HG03565 (cell line): ENCODE measurements at regions not wholly inside any gene's neighbourhood (a gene's known extent, or its start where the extent isn't known, plus 50 kb on each side); places are given as distances from the start of the nearest gene placed in this dataset.

Experiments
- ATAC-seq: cut with Tn5 transposase; IDR thresholded peaks from one replicate; pipeline ENCODE4 v1.9.1; 2021; ENCODE audit warnings: mild to moderate bottlenecking, moderate library complexity; ENCODE audit not compliant: unreplicated experiment

DNA sequence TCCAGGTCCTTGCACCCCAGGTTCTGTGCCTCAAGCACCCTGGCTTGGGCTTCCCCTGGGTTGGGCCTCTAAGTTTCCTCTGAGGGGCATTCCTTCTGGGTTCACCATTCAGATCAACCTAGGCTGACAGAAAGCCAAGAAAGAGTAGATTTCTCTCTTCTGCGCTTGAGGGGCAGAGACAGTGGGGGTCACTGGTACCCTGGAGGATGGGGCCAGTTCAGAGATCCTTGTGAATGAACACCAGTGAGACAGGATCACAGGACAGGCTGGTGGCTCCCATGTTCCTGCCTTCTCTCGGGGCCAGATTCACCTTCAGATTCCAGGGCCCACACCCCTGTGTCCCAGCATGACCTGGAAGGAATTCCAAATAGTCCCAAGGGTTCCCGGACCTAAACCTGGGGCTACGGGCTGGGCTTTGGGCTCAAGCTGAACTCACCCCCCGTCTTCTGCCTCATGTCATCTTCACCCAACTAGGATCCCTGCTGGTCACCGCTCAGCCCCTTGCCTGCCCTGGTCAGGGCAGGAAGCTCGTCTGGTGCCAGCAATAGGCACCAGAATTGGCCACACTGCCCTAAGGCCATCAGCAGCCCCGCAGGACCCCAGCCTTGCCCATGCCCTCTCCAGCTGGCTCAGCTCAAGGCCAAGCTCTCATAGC lies 91.8 kb upstream of the MVB12B start:
- no peak for ATAC-seq

DNA sequence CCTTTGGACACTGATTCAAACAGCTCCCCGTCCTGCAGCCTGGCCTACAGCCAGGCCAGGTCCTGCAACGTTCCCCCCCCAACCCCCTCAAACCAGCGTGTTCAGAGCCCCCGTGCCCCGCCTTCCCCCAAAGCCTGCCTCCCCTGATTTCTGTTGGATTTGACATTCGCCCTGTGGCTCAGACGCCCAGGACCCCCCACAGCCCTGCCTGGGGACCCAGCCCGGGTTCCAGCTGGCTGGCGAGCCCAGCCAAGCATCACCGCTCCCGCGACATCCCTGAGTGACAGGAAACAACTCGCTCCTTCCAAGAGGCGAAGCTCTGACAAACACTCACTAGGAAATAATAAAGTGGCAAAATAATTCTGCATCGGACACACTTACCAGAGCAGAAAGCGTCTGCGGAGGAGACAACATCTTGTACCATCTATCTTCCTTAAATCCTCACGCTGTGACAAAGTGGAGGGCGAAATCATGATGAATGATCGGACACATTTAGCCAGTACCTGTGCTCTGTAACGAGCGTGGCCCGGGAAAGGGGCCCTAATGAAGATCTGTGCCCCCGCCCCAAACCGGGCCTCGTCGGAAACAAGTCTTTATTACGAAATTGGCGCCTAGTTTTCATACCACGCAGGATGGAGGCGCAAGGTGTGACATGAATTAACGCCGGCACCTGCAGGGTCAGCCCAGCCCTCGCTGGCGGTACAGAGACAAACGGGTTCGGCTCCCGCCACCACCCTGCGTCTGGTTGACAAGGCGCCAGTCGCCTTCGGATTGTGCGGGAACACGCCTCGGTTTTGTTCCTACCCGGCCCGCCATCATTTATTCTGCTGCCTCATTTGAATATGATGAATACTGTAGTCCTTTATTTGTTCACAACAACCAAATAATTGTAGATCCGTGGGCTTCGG lies 91.0 kb upstream of the MVB12B start:
- no peak for ATAC-seq

DNA sequence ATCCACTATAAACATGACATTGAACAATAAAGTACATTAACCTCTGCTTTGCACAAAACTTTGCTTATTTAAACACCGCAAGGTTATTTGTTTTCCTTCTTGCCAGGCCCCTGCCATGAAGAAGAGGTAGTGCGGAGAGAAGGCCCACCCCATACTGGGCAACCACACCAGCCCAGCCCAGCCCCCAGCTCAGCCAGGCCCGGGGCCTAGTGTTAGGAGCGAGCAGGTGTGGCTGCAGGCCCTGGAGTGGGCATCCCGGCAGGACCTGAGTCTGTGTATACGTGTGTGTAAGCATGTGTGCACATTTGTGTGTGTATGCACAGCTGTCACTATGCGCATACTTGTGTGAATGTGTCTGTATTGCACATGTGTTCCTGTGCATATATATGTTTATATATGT lies 90.4 kb upstream of the MVB12B start:
- no peak for ATAC-seq

DNA sequence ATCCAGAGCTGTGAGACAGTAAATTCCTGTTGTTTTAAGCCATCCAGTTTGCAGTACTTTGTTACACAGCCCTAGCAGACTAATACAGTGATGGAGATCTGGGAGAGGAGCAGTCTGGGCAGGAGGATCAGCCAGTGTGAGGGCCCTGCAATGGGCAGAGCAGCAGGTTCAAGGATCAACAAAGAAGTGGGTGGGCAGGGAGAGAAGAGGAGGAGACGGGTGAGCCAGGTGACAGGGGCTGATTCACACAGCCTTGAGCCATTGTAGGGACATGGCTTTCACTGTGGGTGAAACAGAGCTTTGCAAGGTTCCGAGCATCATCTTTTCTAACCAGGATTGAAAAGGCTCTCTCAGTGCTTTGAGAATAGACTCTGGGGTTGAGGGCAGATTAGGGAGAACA lies 88.2 kb upstream of the MVB12B start:
- no peak for ATAC-seq

DNA sequence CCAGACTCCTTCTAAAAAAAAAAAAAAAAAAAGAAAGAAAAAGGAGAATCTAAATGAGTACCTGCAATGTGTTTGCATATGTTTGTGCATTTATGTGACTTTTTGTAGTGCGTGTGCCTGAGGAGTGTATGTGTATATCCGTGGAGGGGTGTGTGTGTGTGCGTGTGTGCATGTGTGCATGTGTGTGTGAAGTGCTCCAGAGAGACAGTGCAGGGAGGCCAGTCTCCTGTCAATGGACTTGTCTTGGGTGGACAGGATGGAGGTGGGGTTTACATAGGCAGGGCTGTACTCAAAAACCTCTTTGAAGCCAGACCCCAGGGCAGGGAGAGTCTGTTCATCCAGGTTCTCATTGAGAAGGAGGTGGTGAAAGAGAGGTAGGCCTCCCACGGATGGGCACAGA lies 87.1 kb upstream of the MVB12B start:
- ATAC-seq, result no peak

DNA sequence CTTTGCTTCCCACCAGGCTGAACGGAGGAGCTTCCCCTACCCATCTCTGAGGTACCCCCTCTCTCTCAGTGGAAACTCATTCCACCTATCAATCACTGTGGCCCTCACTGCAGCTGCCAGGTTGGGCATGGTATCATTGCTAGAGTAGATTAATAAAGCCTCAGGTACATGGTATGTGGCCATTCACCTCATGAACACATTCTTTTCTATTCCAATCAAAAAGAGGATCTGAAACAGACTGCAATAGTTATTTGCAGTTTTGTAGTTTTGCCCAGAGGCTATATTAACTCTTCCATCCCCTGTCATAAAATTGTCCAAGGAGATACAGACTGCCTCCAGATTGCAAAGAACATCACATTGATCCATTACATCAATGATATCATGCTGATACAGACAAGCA lies 85.8 kb upstream of the MVB12B start:
- no peak for ATAC-seq

DNA sequence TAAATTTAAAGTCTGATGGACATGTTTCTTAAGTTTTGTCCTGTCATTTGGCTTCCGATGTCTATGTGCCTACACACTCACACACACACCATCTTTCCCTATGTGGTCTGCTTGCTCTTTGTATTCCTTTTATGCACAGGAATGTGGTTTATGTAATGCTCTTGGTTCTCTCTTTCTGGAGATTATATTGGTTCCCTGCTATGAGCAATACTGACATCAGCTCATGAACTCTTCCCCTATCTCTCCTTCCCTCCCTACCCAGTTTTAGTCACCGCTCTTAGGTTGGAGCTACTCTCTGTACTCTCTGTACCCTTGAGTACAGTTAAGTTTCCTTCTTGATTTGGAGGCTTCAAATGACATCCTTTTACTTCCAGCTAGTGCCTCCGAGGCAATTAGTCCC lies 77.9 kb upstream of the MVB12B start:
- ATAC-seq, result no peak

DNA sequence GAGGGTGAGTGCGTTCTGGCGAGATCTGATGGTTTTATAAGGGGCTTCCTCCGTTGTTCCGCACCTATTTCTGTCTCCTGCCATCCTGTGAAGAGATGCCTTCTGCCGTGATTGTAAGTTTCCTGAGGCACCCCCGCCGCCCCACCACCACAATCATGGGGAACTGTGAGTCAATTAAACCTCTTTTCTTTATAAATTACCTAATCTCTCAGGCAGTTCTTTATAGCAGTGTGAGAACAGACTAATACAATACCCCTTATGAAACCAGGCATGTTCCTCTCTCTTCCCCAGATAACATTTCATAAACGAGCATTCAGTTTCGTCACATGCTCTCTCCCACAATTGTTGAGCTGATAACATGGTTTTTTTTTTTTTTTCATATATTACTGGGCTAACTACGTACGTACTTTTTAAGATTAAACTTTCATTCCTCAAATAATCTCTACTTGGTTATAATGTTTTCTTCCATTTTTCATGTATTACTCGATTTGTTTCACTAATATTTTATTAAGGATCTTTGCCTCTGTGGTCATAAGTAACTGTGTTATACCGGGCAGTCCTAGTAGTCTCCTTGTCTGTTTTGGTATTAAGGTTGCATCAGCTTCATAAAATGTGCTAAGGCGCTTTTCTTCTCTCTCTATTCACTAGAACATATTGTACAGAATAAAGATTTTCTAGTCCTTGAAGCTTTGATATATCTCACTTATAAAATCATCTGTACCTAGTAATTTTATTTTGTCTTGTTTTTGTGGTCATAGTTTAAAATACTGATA lies 64.9 kb upstream of the MVB12B start:
- no peak for ATAC-seq

DNA sequence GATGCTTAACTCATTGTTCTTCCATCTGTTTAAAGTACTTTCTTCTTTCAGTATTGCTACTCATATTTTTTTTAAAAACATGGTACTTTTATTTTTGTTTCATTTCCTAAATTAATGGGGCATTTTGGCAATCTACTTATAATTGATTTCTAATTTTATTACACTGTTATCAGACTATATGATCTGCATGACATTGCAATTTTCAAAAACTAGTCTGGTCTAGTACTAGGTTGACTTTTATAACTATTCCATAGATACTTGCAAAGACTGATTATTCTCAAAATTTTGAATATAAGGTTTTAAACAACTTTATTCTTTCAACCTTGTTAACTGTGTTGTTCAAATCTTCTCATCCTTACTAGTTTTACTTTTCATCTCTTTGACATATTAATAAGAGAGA lies 63.9 kb upstream of the MVB12B start:
- no peak for ATAC-seq

DNA sequence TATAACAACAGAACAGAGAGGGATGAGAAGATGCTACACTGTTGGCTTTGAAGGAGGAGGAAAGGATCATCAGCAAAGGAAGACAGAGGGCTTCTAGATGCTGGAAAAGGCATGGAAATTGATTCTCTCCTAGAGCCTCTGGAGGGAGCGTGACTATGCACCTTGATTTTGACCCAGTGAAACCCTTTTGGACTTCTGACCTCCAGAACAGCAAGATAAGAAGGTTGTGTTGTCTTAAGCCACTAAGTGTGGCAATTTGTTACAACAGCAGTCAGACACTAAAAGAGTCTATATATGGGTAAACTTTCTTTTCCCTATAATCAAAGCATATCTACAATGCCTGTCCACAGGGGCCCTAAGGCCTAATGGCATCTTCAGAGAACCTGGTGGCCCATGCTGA lies 56.1 kb upstream of the MVB12B start:
- ATAC-seq, result no peak

DNA sequence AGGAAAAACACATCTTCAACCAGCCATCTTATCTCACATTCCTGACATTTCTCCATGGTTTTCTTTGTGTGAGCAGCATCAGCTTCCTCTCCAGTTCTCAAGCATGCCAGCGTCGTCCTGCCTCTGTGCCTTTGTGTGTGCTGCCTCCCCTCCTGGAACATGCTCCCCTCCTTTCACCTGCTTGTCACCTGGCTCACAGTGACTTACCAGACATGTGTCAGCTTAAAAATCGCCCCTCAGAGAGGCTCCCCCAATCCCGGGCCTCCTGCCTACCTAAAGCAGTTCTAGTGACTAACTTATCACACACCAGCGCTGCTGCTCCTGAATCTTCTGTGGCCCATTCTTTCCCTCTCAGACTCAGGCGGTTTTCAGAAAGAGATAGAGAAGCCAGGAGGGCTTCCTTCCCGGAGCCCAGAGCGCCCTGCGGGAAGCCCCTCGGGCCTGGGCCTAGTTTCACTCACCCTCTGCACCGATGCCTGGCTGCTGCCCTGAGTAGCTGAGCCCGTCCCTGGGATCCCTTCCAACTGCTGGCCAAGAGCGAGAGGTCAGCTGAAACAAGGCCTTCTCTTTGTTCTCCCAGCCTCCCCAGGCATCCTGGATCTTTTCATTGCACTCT lies 51.1 kb upstream of the MVB12B start:
- no peak for ATAC-seq

DNA sequence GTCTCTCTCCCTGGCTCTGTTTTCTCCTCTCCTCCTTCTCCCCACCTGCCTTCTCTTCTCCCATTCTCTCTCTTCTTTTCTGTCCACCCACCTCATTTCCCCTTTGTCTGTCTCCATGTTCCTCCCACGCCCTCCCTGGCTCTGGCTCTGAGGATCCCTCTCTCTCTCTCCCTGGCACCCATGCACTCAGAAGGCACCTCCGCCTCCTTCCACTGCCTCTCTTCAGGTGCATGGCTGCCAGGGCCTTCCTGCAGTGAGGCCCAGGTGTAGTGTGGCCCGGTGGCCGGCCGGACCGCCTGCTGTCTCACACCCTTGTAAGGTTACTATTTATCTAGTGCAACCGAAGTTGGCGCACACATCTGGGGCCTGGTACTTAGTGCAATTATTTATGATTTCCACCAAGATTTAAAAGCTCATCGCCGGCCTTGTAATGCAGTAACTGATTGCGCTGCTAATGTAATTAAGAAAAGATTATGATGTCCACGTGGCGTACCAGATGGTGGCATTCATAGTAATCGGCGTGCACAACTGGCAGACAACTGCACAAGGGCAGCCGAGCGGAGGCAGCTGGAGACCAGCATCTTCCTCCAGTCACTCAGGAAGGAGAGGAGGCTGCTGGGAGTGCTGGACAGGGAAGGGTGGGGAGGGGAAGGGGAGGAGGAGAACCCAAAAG lies 50.4 kb upstream of the MVB12B start:
- ATAC-seq, result no peak
